HCT116 (cell line): ENCODE measurements at regions not wholly inside any gene's neighbourhood (a gene's known extent, or its start where the extent isn't known, plus 50 kb on each side); places are given as distances from the start of the nearest gene placed in this dataset.

Source experiments
- ATAC-seq: fragments of 200-7000 bp; cut with Tn5 transposase; 2 replicates; pipeline ENCODE4 v1.9.1; 2020; ENCODE audit warnings: mild to moderate bottlenecking, moderate library complexity
- BruUV-seq: library from RNA; stranded (reverse); fragments of 400-500 nt; replicated peaks from 2 replicates; lab custom pipeline; 2021; lab: Mats Ljungman, UMichigan
- CTCF ChIA-PET: fragments of 300-600 bp; sonication (Branson Sonifier 250); formaldehyde crosslinking; loops from one replicate; lab custom pipeline; 2021; ENCODE audit warnings: antibody characterized with exemption; lab: Charles Lee
- POLR2A ChIA-PET: fragments of 300-600, 350-600 bp; sonication (Branson Sonifier 250); formaldehyde crosslinking; loops from one replicate; lab custom pipeline; 2021; ENCODE audit warnings: antibody characterized with exemption; lab: Charles Lee
- RAD21 ChIA-PET, 2 experiments: fragments of 300-600 bp; sonication (Branson Sonifier 250); formaldehyde crosslinking; loops; one replicate each; lab custom pipeline; 2023; ENCODE audit warnings: low total read pairs in 2 of 2; ENCODE audit not compliant: uncharacterized antibody in 2 of 2, unreplicated experiment in 2 of 2, low non-redundant PET in 1 of 2; lab: Charles Lee
- DNase-seq: peaks from one replicate; pipeline ENCODE4 v3.0.0-alpha.2; 2010; ENCODE audit warnings: low read depth, low spot score
- H2AFZ ChIP-seq: fragments of 200-600 bp; shearing (Covaris generic), sonication (generic); 2 replicates; pipeline ENCODE4 v1.6.1; 2017; ENCODE audit warnings: low read depth, mixed run types, mixed read lengths, antibody characterized with exemption, low read length; ENCODE audit not compliant: poor library complexity, severe bottlenecking
- H3K27ac ChIP-seq: 2 replicates; pipeline ENCODE4 v1.5.1; 2012; ENCODE audit warnings: low read depth, low read length
- H3K27me3 ChIP-seq: fragments of 200-600 bp; sonication (generic); 2 replicates; pipeline ENCODE4 v1.6.1; 2016; ENCODE audit warnings: mixed run types, low read length, mixed read lengths; ENCODE audit not compliant: insufficient read depth
- H3K36me3 ChIP-seq, 2 experiments: fragments of 200-500 bp in 1 of 2; fragments of 200-600 bp in 1 of 2; sonication (Bioruptor generic) in 1 of 2; sonication (generic) in 1 of 2; 2 replicates each; pipeline versions ENCODE4 v1.5.1 to v1.6.1; 2014 to 2016; ENCODE audit warnings: low read length in 2 of 2, inconsistent platforms in 1 of 2, mixed read lengths in 1 of 2, mixed run types in 1 of 2; ENCODE audit not compliant: insufficient read depth in 2 of 2, control insufficient read depth in 1 of 2
- H3K4me1 ChIP-seq, 2 experiments: fragments of 200-600 bp in 1 of 2; sonication (generic) in 1 of 2; 2 replicates each; pipeline versions ENCODE4 v1.5.1 to v1.6.1; 2012 to 2017; ENCODE audit warnings: low read length in 2 of 2, inconsistent platforms in 1 of 2, mild to moderate bottlenecking in 1 of 2, mixed read lengths in 1 of 2, mixed run types in 1 of 2, moderate library complexity in 1 of 2; ENCODE audit not compliant: insufficient read depth in 2 of 2, control insufficient read depth in 1 of 2
- H3K4me2 ChIP-seq: fragments of 200-600 bp; sonication (generic); 2 replicates; pipeline ENCODE4 v1.6.1; 2017; ENCODE audit warnings: mixed run types, low read length, mixed read lengths
- H3K4me3 ChIP-seq, 2 experiments: fragments of 200-600 bp in 1 of 2; sonication (generic) in 1 of 2; replicated peaks in 1 of 2; 2 replicates each; pipeline ENCODE4 v1.5.1; 2011 to 2016; ENCODE audit warnings: low read length in 2 of 2, control low read depth in 1 of 2, low read depth in 1 of 2, mild to moderate bottlenecking in 1 of 2, mixed read lengths in 1 of 2, mixed run types in 1 of 2
- H3K79me2 ChIP-seq: fragments of 200-600 bp; sonication (generic); 2 replicates; pipeline ENCODE4 v1.6.1; 2017; ENCODE audit warnings: mild to moderate bottlenecking, mixed run types, low read length, moderate library complexity, mixed read lengths; ENCODE audit not compliant: insufficient read depth
- H3K9ac ChIP-seq: fragments of 200-600 bp; sonication (generic); 2 replicates; pipeline ENCODE4 v1.6.1; 2016; ENCODE audit warnings: low read length, mixed read lengths
- H3K9me2 ChIP-seq: fragments of 200-600 bp; sonication (generic), shearing (Covaris generic); 2 replicates; pipeline ENCODE4 v1.6.1; 2017; ENCODE audit warnings: mixed run types, mild to moderate bottlenecking, moderate library complexity; ENCODE audit not compliant: insufficient read depth
- H3K9me3 ChIP-seq, 2 experiments: fragments of 200-500 bp in 1 of 2; fragments of 200-600 bp in 1 of 2; sonication (Bioruptor generic) in 1 of 2; sonication (generic) in 1 of 2; 2 replicates each; pipeline ENCODE4 v1.6.1; 2014 to 2017; ENCODE audit warnings: low read length in 2 of 2, mixed read lengths in 2 of 2, inconsistent platforms in 1 of 2, low read depth in 1 of 2, mild to moderate bottlenecking in 1 of 2, mixed run types in 1 of 2, moderate library complexity in 1 of 2; ENCODE audit not compliant: control insufficient read depth in 1 of 2, insufficient read depth in 1 of 2
- H4K20me1 ChIP-seq: fragments of 200-600 bp; sonication (generic), shearing (Covaris generic); 2 replicates; pipeline ENCODE4 v1.6.1; 2017; ENCODE audit warnings: mixed run types, mild to moderate bottlenecking, moderate library complexity; ENCODE audit not compliant: insufficient read depth
- ATF3 ChIP-seq: IDR thresholded peaks from 2 replicates; pipeline ENCODE4 v1.6.1; 2012
- CBX3 ChIP-seq: IDR thresholded peaks from 2 replicates; pipeline ENCODE4 v1.6.1; 2012; ENCODE audit warnings: low read depth
- CEBPB ChIP-seq: IDR thresholded peaks from 2 replicates; pipeline ENCODE4 v1.6.1; 2012; ENCODE audit warnings: low read depth
- EGR1 ChIP-seq: IDR thresholded peaks from 2 replicates; pipeline ENCODE4 v1.6.1; 2012; ENCODE audit warnings: low read depth
- ELF1 ChIP-seq: IDR thresholded peaks from 2 replicates; pipeline ENCODE4 v1.6.1; 2012; ENCODE audit warnings: low read depth, borderline replicate concordance
- EZH2 ChIP-seq: fragments of 200-600 bp; sonication (generic); IDR thresholded peaks from 2 replicates; pipeline ENCODE4 v1.6.1; 2017; ENCODE audit warnings: antibody characterized with exemption, mixed run types
- JUND ChIP-seq: IDR thresholded peaks from 2 replicates; pipeline ENCODE4 v1.6.1; 2012
- MAX ChIP-seq: IDR thresholded peaks from 2 replicates; pipeline ENCODE4 v1.6.1; 2012
- POLR2A ChIP-seq: IDR thresholded peaks from 2 replicates; pipeline ENCODE4 v1.7.0; 2011; ENCODE audit warnings: borderline replicate concordance; ENCODE audit not compliant: insufficient read depth, insufficient read length; ENCODE audit errors: extremely low read depth
- SIN3A ChIP-seq: IDR thresholded peaks from 2 replicates; pipeline ENCODE4 v1.6.1; 2012; ENCODE audit warnings: low read depth
- SP1 ChIP-seq: IDR thresholded peaks from 2 replicates; pipeline ENCODE4 v1.6.1; 2012; ENCODE audit warnings: low read depth
- SRF ChIP-seq: IDR thresholded peaks from 2 replicates; pipeline ENCODE4 v1.6.1; 2012; ENCODE audit warnings: low read depth
- TCF7L2 ChIP-seq: IDR thresholded peaks from 2 replicates; pipeline ENCODE4 v1.7.0; 2011; ENCODE audit warnings: borderline replicate concordance, inconsistent platforms; ENCODE audit not compliant: insufficient read depth, insufficient read length; ENCODE audit errors: extremely low read depth
- YY1 ChIP-seq: IDR thresholded peaks from 2 replicates; pipeline ENCODE4 v1.6.1; 2011; ENCODE audit warnings: low read length, low read depth, moderate library complexity, mild to moderate bottlenecking; ENCODE audit not compliant: insufficient replicate concordance; ENCODE audit errors: extremely low read depth
- ZBTB33 ChIP-seq: IDR thresholded peaks from 2 replicates; pipeline ENCODE4 v1.6.1; 2011; ENCODE audit warnings: mild to moderate bottlenecking, low read length, moderate library complexity; ENCODE audit not compliant: insufficient replicate concordance; ENCODE audit errors: extremely low read depth
- ZFX ChIP-seq: fragments of 450-650 bp; IDR thresholded peaks from 2 replicates; pipeline ENCODE4 v1.6.1; 2017
- ZNF274 ChIP-seq: fragments of 200-500 bp; sonication (Bioruptor generic); IDR thresholded peaks from 2 replicates; pipeline ENCODE4 v1.6.1; 2014; ENCODE audit warnings: mild to moderate bottlenecking, low read depth, low read length, inconsistent platforms
- intact Hi-C: fragments of 100-400 bp; cut with micrococcal nuclease; formaldehyde crosslinking; loops from 2 replicates; pipeline ENCODE4 v1.10.0; 2022

DNA sequence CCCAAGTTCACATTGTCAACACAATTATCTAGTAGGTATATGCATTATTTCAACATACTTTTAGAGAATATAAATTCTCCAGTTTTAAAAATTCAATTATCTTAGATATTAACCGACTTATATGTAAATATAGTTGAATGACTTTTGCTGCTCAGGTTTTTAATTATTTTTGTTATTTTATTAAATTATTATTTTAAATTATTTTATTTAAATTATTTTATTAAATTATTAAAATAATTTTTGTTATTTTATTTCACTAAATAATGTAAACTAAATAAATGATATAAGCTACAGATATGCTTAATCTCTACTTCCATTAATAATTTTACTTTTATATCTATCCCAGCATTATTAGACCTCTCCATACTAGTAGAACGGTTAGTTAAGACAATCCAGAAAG lies 544.3 kb upstream of the ARRDC3 start:
- no TSS peak for BruUV-seq
- no peak overlapping the region for H3K4me2 ChIP-seq
- DNase-seq (no peak), ATAC-seq (no peak)
- H3K79me2 ChIP-seq = no peaks in the 10 kb centered on the region
- TF ChIP-seq EZH2 (no peak), ZNF274 (no peak), SP1 (no peak), ELF1 (no peak), TCF7L2 (no peak), JUND (no peak), CEBPB (no peak), YY1 (no peak), EGR1 (no peak), POLR2A (no peak)
- CTCF ChIA-PET = interaction anchor here (2.1 kb wide), 1 partner anchor 285 kb away, joined by 6 read pairs; no protein-coding TSS in a partner anchor
- POLR2A ChIA-PET = no interaction called here
- no peaks in the 10 kb centered on the region for H3K36me3 ChIP-seq
- no peak overlapping the region for H3K27ac ChIP-seq
- intact Hi-C loops = loop anchor here (10.0 kb wide), 2 partner anchors 283 to 423 kb away; no protein-coding TSS in a partner anchor
- no peaks in the 10 kb centered on the region for H3K9me3 ChIP-seq
- no peaks in the 10 kb centered on the region for H3K4me1 ChIP-seq
- no peak overlapping the region for H2AFZ ChIP-seq
- no peaks in the 10 kb centered on the region for H3K9me2 ChIP-seq
- H3K27me3 ChIP-seq = no peaks in the 10 kb centered on the region
- no peaks in the 10 kb centered on the region for H4K20me1 ChIP-seq
- H3K4me3 ChIP-seq = no peak overlapping the region
- no peak overlapping the region for H3K9ac ChIP-seq
- RAD21 ChIA-PET = no interaction called here

DNA sequence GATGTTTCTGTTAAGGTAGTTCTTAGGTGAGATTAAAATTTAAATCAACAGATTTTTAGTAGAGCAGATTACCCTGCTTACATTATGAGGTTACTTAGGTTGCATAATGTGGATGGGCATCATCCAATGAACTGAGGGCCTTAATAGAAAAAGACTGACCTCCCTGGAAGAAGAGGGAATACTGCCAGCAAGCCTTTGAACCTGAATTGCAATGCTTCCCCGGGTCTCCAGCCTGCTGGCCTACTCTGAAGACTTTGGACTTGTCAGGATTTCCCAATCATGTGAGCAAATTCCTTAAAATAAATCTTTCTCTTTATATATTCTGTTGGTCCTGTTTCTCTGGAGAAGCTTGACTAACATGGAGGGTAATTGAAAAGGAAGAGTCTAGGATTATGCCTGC lies 542.1 kb upstream of the ARRDC3 start:
- POLR2A ChIA-PET = no interaction called here
- H2AFZ ChIP-seq = no peak overlapping the region
- no peaks in the 10 kb centered on the region for H3K79me2 ChIP-seq
- H3K27ac ChIP-seq = no peak overlapping the region
- no peaks in the 10 kb centered on the region for H3K27me3 ChIP-seq
- intact Hi-C loops = loop anchor here (10.0 kb wide), 2 partner anchors 280 to 420 kb away; no protein-coding TSS in a partner anchor
- no peaks in the 10 kb centered on the region for H3K4me1 ChIP-seq
- no peaks in the 10 kb centered on the region for H4K20me1 ChIP-seq
- BruUV-seq = no TSS peak
- ATAC-seq = no peak
- no peak overlapping the region for H3K4me2 ChIP-seq
- H3K36me3 ChIP-seq = no peaks in the 10 kb centered on the region
- H3K9ac ChIP-seq = no peak overlapping the region
- H3K9me2 ChIP-seq = no peaks in the 10 kb centered on the region
- TF ChIP-seq JUND = no peak
- TF ChIP-seq ZBTB33 = no peak
- TF ChIP-seq SIN3A = no peak
- no peak for TF ChIP-seq SRF
- TF ChIP-seq ATF3 = no peak
- no peak for TF ChIP-seq CEBPB
- no peak for TF ChIP-seq EZH2
- no peak for TF ChIP-seq POLR2A
- TF ChIP-seq CBX3 = no peak
- no peak for TF ChIP-seq YY1
- no peak for TF ChIP-seq ELF1
- TF ChIP-seq ZNF274 = no peak
- TF ChIP-seq ZFX = no peak
- TF ChIP-seq MAX = no peak
- TF ChIP-seq, all 23 proteins: peak for 0
- no peak for DNase-seq
- ChIA-PET CTCF (no interaction called here), RAD21 (no interaction called here)
- no peak overlapping the region for H3K4me3 ChIP-seq
- no peaks in the 10 kb centered on the region for H3K9me3 ChIP-seq
